Brain microvascular endothelial cell (primary cell): ENCODE measurements at regions not wholly inside any gene's neighbourhood (a gene's known extent, or its start where the extent isn't known, plus 50 kb on each side); places are given as distances from the start of the nearest gene placed in this dataset.

Source experiments
- DNase-seq: peaks from one replicate; pipeline ENCODE4 v3.0.0-alpha.2; 2020
- H3K27ac ChIP-seq: fragments of 250-450 bp; sonication (Bioruptor Pico); 2 replicates; pipeline ENCODE4 v1.5.1; 2020; ENCODE audit warnings: mild to moderate bottlenecking, moderate library complexity
- H3K27me3 ChIP-seq: fragments of 250-450 bp; sonication (Bioruptor Pico); replicated peaks from 2 replicates; pipeline ENCODE4 v1.5.1; 2020; ENCODE audit warnings: mild to moderate bottlenecking
- H3K36me3 ChIP-seq: fragments of 250-450 bp; sonication (Bioruptor Pico); replicated peaks from 2 replicates; pipeline ENCODE4 v1.5.1; 2020; ENCODE audit warnings: mild to moderate bottlenecking
- H3K4me3 ChIP-seq: 2 replicates; pipeline ENCODE4 v1.5.1; 2011; ENCODE audit warnings: low read depth, mild to moderate bottlenecking, control low read depth, low read length, moderate library complexity
- in situ Hi-C: cut with HindIII; loops from 2 replicates; pipeline ENCODE4 v1.10.0; 2017; ENCODE audit warnings: low sequenced_read_pairs, low pct_ligation_motif_present
- TF ChIP-seq, protein P1 (sequence below): IDR thresholded peaks from 2 replicates; pipeline ENCODE4 v1.5.1; 2011; ENCODE audit warnings: low read depth, mild to moderate bottlenecking, moderate library complexity, low read length, control low read depth, inconsistent platforms; ENCODE audit errors: missing control alignments

GRCh38 chr6:170101281-170102035 is 189.4 kb downstream of the DLL1 start:
- no peaks in the 10 kb centered on the region for H3K27me3 ChIP-seq
- H3K27ac ChIP-seq, result no peak overlapping the region
- in situ Hi-C loops, result loop anchor here (25.0 kb wide), 1 partner anchor 161 kb away; no protein-coding TSS in a partner anchor
- H3K36me3 ChIP-seq, result no peaks in the 10 kb centered on the region
- TF ChIP-seq, protein P1, sequence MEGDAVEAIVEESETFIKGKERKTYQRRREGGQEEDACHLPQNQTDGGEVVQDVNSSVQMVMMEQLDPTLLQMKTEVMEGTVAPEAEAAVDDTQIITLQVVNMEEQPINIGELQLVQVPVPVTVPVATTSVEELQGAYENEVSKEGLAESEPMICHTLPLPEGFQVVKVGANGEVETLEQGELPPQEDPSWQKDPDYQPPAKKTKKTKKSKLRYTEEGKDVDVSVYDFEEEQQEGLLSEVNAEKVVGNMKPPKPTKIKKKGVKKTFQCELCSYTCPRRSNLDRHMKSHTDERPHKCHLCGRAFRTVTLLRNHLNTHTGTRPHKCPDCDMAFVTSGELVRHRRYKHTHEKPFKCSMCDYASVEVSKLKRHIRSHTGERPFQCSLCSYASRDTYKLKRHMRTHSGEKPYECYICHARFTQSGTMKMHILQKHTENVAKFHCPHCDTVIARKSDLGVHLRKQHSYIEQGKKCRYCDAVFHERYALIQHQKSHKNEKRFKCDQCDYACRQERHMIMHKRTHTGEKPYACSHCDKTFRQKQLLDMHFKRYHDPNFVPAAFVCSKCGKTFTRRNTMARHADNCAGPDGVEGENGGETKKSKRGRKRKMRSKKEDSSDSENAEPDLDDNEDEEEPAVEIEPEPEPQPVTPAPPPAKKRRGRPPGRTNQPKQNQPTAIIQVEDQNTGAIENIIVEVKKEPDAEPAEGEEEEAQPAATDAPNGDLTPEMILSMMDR, result no peak
- no peak overlapping the region for H3K4me3 ChIP-seq
- no peak for DNase-seq

GRCh38 chr6:170100046-170100445 is 190.8 kb downstream of the DLL1 start:
- no peaks in the 10 kb centered on the region for H3K36me3 ChIP-seq
- no peak overlapping the region for H3K4me3 ChIP-seq
- no peak overlapping the region for H3K27ac ChIP-seq
- TF ChIP-seq, protein P1, result no peak
- DNase-seq, result no peak
- no peaks in the 10 kb centered on the region for H3K27me3 ChIP-seq
- in situ Hi-C loops, result loop anchor here (25.0 kb wide), 1 partner anchor 162 kb away; no protein-coding TSS in a partner anchor

- Histone ChIP-seq H3K27me3 (no peaks in the 10 kb centered on the region), H3K27ac (no peak overlapping the region), H3K4me3 (no peak overlapping the region), H3K36me3 (no peaks in the 10 kb centered on the region)
- DNase-seq, result no peak
- TF ChIP-seq, protein P1, result no peak
- in situ Hi-C loops, result no loop called here
Measured at GRCh38 chr6:170099387-170099786, 191.5 kb downstream of the DLL1 start.

- no peaks in the 10 kb centered on the region for H3K36me3 ChIP-seq
- H3K4me3 ChIP-seq, result no peak overlapping the region
- DNase-seq, result no peak
- TF ChIP-seq, protein P1, result no peak
- no peak overlapping the region for H3K27ac ChIP-seq
- no peaks in the 10 kb centered on the region for H3K27me3 ChIP-seq
- in situ Hi-C loops, result no loop called here
Measured at GRCh38 chr6:170098428-170099170, 192.3 kb downstream of the DLL1 start.

DNA sequence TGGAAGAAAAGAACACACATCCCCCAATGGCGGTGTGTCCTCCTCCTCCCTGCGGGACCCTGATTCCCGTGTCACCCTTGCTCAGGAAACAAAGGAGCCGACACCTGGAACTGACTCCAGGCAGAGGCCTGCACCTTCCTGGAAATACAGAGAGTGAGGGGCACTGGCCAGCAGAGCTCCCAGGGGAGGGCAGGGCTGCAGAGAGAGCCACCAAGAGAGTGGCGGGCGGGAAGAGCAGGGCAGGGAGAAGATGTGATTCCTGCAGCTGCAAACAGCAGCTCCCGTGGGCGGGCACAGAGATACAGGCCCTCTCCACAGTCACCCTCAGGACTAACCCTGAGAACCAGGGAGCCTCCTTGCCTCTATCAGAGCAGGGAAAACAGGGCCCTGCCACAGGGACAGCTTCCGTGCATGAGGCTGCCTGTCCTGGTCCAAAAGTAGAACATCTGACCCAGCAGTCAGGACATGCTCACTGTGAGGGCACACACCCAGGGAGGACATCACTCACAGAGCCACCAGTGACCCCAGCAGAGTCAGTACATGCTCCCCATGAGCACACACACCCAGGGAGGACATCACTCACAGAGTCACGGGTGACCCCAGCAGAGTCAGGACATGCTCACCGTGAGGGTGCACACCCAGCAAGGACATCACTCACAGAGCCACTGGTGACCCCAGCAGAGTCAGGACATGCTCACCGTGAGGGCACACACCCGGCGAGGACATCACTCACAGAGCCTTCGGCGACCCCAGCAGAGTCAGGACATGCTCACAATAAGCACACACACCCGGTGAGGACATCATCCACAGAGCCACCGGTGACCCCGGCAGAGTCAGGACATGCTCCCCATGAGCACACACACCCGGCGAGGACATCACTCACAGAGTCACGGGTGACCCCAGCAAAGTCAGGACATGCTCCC is 193.1 kb downstream of the DLL1 start:
- in situ Hi-C loops, result no loop called here
- no peak overlapping the region for H3K27ac ChIP-seq
- H3K36me3 ChIP-seq, result no peaks in the 10 kb centered on the region
- H3K4me3 ChIP-seq, result no peak overlapping the region
- DNase-seq, result no peak
- no peaks in the 10 kb centered on the region for H3K27me3 ChIP-seq
- TF ChIP-seq, protein P1, result no peak
